Endodermal cell (in vitro differentiated cells): ENCODE measurements at regions not wholly inside any gene's neighbourhood (a gene's known extent, or its start where the extent isn't known, plus 50 kb on each side); places are given as distances from the start of the nearest gene placed in this dataset.

Source experiments
- DNase-seq: peaks from one replicate; pipeline ENCODE4 v3.0.0-alpha.2; 2017
- H3K27ac ChIP-seq: 2 replicates; pipeline ENCODE4 v1.5.1; 2013; ENCODE audit warnings: mild to moderate bottlenecking, low read depth, low read length, moderate library complexity
- H3K27me3 ChIP-seq: 2 replicates; pipeline ENCODE4 v1.6.1; 2013; ENCODE audit warnings: mild to moderate bottlenecking, low read length, moderate library complexity; ENCODE audit not compliant: insufficient read depth, control insufficient read depth, poor library complexity, severe bottlenecking
- H3K36me3 ChIP-seq: 2 replicates; pipeline ENCODE4 v1.7.0; 2013; ENCODE audit warnings: mild to moderate bottlenecking, low read length, moderate library complexity; ENCODE audit not compliant: control insufficient read depth, insufficient read depth
- H3K4me1 ChIP-seq: one replicate; pipeline ENCODE4 v1.7.0; 2013; ENCODE audit warnings: low read length; ENCODE audit not compliant: control insufficient read depth, insufficient read depth
- H3K4me3 ChIP-seq: 2 replicates; pipeline ENCODE4 v1.5.1; 2013; ENCODE audit warnings: mild to moderate bottlenecking, low read length, moderate library complexity
- H3K9ac ChIP-seq: 2 replicates; pipeline ENCODE4 v1.6.1; 2013; ENCODE audit warnings: mild to moderate bottlenecking, low read length, moderate library complexity; ENCODE audit not compliant: poor library complexity, severe bottlenecking; ENCODE audit errors: extremely low read depth
- H3K9me3 ChIP-seq: 2 replicates; pipeline ENCODE4 v1.6.1; 2013; ENCODE audit warnings: mild to moderate bottlenecking, low read length, moderate library complexity; ENCODE audit not compliant: control insufficient read depth
- H3K27ac Mint-ChIP-seq: 2 replicates; pipeline ENCODE4 v1.8.0; 2020; ENCODE audit warnings: mixed read lengths
- H3K27me3 Mint-ChIP-seq: 2 replicates; pipeline ENCODE4 v1.8.0; 2021; ENCODE audit warnings: mild to moderate bottlenecking, mixed read lengths; ENCODE audit not compliant: insufficient read depth
- H3K36me3 Mint-ChIP-seq: 2 replicates; pipeline ENCODE4 v1.8.0; 2020; ENCODE audit warnings: low read depth, mixed read lengths
- H3K4me1 Mint-ChIP-seq: 2 replicates; pipeline ENCODE4 v1.8.0; 2020; ENCODE audit warnings: mixed read lengths
- H3K4me3 Mint-ChIP-seq: 2 replicates; pipeline ENCODE4 v1.8.0; 2020; ENCODE audit warnings: mild to moderate bottlenecking, moderate library complexity, mixed read lengths
- H3K9me3 Mint-ChIP-seq: 2 replicates; pipeline ENCODE4 v1.8.0; 2020; ENCODE audit warnings: mild to moderate bottlenecking, mixed read lengths
- CTCF ChIP-seq: fragments of 200-600 bp; sonication (generic); conservative IDR thresholded peaks from 2 replicates; pipeline ENCODE4 v1.5.0; 2021; ENCODE audit warnings: antibody characterized with exemption, mild to moderate bottlenecking
- WGBS, 2 experiments: methylation state at CpG; one replicate each; pipeline versions ENCODE4 v1.1.5 to v1.1.7; 2013; ENCODE audit warnings: missing lambda C conversion rate in 2 of 2, mixed read lengths in 1 of 2; ENCODE audit not compliant: insufficient coverage in 1 of 2, insufficient read length in 1 of 2; 5-methylcytosine and 5-hydroxymethylcytosine counted together

GRCh38 chr17:79154951-79155585 is 80.4 kb downstream of the ENGASE start:
- no peak overlapping the region for H3K27ac Mint-ChIP-seq
- DNase-seq, result no peak
- H3K9me3 Mint-ChIP-seq, result no peaks in the 10 kb centered on the region
- 89 to 95% methylated on average over 9 to 31 of the region's 31 CpGs for WGBS, 2 experiments
- Histone ChIP-seq H3K4me3 (no peak overlapping the region), H3K27me3 (no peaks in the 10 kb centered on the region), H3K9me3 (no peaks in the 10 kb centered on the region), H3K9ac (no peak overlapping the region), H3K4me1 (no peaks in the 10 kb centered on the region), H3K36me3 (no peaks in the 10 kb centered on the region), H3K27ac (no peak overlapping the region)
- TF ChIP-seq CTCF, result no peak
- peaks cover 3% of the 10 kb centered on the region for H3K4me1 Mint-ChIP-seq
- H3K4me3 Mint-ChIP-seq, result no peak overlapping the region
- no peaks in the 10 kb centered on the region for H3K27me3 Mint-ChIP-seq
- no peaks in the 10 kb centered on the region for H3K36me3 Mint-ChIP-seq

- no peak overlapping the region for H3K9ac ChIP-seq
- no peak overlapping the region for H3K4me3 Mint-ChIP-seq
- no peaks in the 10 kb centered on the region for H3K36me3 Mint-ChIP-seq
- no peaks in the 10 kb centered on the region for H3K27me3 ChIP-seq
- no peaks in the 10 kb centered on the region for H3K27me3 Mint-ChIP-seq
- H3K9me3 ChIP-seq, result no peaks in the 10 kb centered on the region
- H3K27ac ChIP-seq, result no peak overlapping the region
- H3K36me3 ChIP-seq, result no peaks in the 10 kb centered on the region
- H3K4me1 Mint-ChIP-seq, result peaks cover 3% of the 10 kb centered on the region
- H3K9me3 Mint-ChIP-seq, result no peaks in the 10 kb centered on the region
- H3K4me1 ChIP-seq, result no peaks in the 10 kb centered on the region
- DNase-seq, result no peak
- 87 to 91% methylated on average over 4 to 14 of the region's 14 CpGs for WGBS, 2 experiments
- no peak for TF ChIP-seq CTCF
- no peak overlapping the region for H3K27ac Mint-ChIP-seq
- no peak overlapping the region for H3K4me3 ChIP-seq
These were observed 79.8 kb downstream of the ENGASE start for GRCh38 chr17:79154446-79154845.

- Histone ChIP-seq H3K4me1 (no peaks in the 10 kb centered on the region), H3K36me3 (no peaks in the 10 kb centered on the region), H3K4me3 (no peak overlapping the region), H3K9me3 (no peaks in the 10 kb centered on the region), H3K27me3 (no peaks in the 10 kb centered on the region), H3K9ac (no peak overlapping the region), H3K27ac (no peak overlapping the region)
- Mint-ChIP-seq H3K4me1 (peaks cover 3% of the 10 kb centered on the region), H3K4me3 (no peak overlapping the region), H3K36me3 (no peaks in the 10 kb centered on the region), H3K27me3 (no peaks in the 10 kb centered on the region), H3K27ac (no peak overlapping the region), H3K9me3 (no peaks in the 10 kb centered on the region)
- WGBS, 2 experiments, result 86 to 89% methylated on average over 6 to 14 of the region's 14 CpGs
- no peak for DNase-seq
- no peak for TF ChIP-seq CTCF
These were observed 78.9 kb downstream of the ENGASE start for GRCh38 chr17:79153367-79154130.
